HCT116 (cell line): ENCODE measurements at regions not wholly inside any gene's neighbourhood (a gene's known extent, or its start where the extent isn't known, plus 50 kb on each side); places are given as distances from the start of the nearest gene placed in this dataset.

Source experiments
- ATAC-seq: fragments of 200-7000 bp; cut with Tn5 transposase; 2 replicates; pipeline ENCODE4 v1.9.1; 2020; ENCODE audit warnings: mild to moderate bottlenecking, moderate library complexity
- BruUV-seq: library from RNA; stranded (reverse); fragments of 400-500 nt; replicated peaks from 2 replicates; lab custom pipeline; 2021; lab: Mats Ljungman, UMichigan
- CTCF ChIA-PET: fragments of 300-600 bp; sonication (Branson Sonifier 250); formaldehyde crosslinking; loops from one replicate; lab custom pipeline; 2021; ENCODE audit warnings: antibody characterized with exemption; lab: Charles Lee
- POLR2A ChIA-PET: fragments of 300-600, 350-600 bp; sonication (Branson Sonifier 250); formaldehyde crosslinking; loops from one replicate; lab custom pipeline; 2021; ENCODE audit warnings: antibody characterized with exemption; lab: Charles Lee
- RAD21 ChIA-PET, 2 experiments: fragments of 300-600 bp; sonication (Branson Sonifier 250); formaldehyde crosslinking; loops; one replicate each; lab custom pipeline; 2023; ENCODE audit warnings: low total read pairs in 2 of 2; ENCODE audit not compliant: uncharacterized antibody in 2 of 2, unreplicated experiment in 2 of 2, low non-redundant PET in 1 of 2; lab: Charles Lee
- DNase-seq: peaks from one replicate; pipeline ENCODE4 v3.0.0-alpha.2; 2010; ENCODE audit warnings: low read depth, low spot score
- H2AFZ ChIP-seq: fragments of 200-600 bp; shearing (Covaris generic), sonication (generic); 2 replicates; pipeline ENCODE4 v1.6.1; 2017; ENCODE audit warnings: low read depth, mixed run types, mixed read lengths, antibody characterized with exemption, low read length; ENCODE audit not compliant: poor library complexity, severe bottlenecking
- H3K27ac ChIP-seq: 2 replicates; pipeline ENCODE4 v1.5.1; 2012; ENCODE audit warnings: low read depth, low read length
- H3K27me3 ChIP-seq: fragments of 200-600 bp; sonication (generic); 2 replicates; pipeline ENCODE4 v1.6.1; 2016; ENCODE audit warnings: mixed run types, low read length, mixed read lengths; ENCODE audit not compliant: insufficient read depth
- H3K36me3 ChIP-seq, 2 experiments: fragments of 200-500 bp in 1 of 2; fragments of 200-600 bp in 1 of 2; sonication (Bioruptor generic) in 1 of 2; sonication (generic) in 1 of 2; 2 replicates each; pipeline versions ENCODE4 v1.5.1 to v1.6.1; 2014 to 2016; ENCODE audit warnings: low read length in 2 of 2, inconsistent platforms in 1 of 2, mixed read lengths in 1 of 2, mixed run types in 1 of 2; ENCODE audit not compliant: insufficient read depth in 2 of 2, control insufficient read depth in 1 of 2
- H3K4me1 ChIP-seq, 2 experiments: fragments of 200-600 bp in 1 of 2; sonication (generic) in 1 of 2; 2 replicates each; pipeline versions ENCODE4 v1.5.1 to v1.6.1; 2012 to 2017; ENCODE audit warnings: low read length in 2 of 2, inconsistent platforms in 1 of 2, mild to moderate bottlenecking in 1 of 2, mixed read lengths in 1 of 2, mixed run types in 1 of 2, moderate library complexity in 1 of 2; ENCODE audit not compliant: insufficient read depth in 2 of 2, control insufficient read depth in 1 of 2
- H3K4me2 ChIP-seq: fragments of 200-600 bp; sonication (generic); 2 replicates; pipeline ENCODE4 v1.6.1; 2017; ENCODE audit warnings: mixed run types, low read length, mixed read lengths
- H3K4me3 ChIP-seq, 2 experiments: fragments of 200-600 bp in 1 of 2; sonication (generic) in 1 of 2; replicated peaks in 1 of 2; 2 replicates each; pipeline ENCODE4 v1.5.1; 2011 to 2016; ENCODE audit warnings: low read length in 2 of 2, control low read depth in 1 of 2, low read depth in 1 of 2, mild to moderate bottlenecking in 1 of 2, mixed read lengths in 1 of 2, mixed run types in 1 of 2
- H3K79me2 ChIP-seq: fragments of 200-600 bp; sonication (generic); 2 replicates; pipeline ENCODE4 v1.6.1; 2017; ENCODE audit warnings: mild to moderate bottlenecking, mixed run types, low read length, moderate library complexity, mixed read lengths; ENCODE audit not compliant: insufficient read depth
- H3K9ac ChIP-seq: fragments of 200-600 bp; sonication (generic); 2 replicates; pipeline ENCODE4 v1.6.1; 2016; ENCODE audit warnings: low read length, mixed read lengths
- H3K9me2 ChIP-seq: fragments of 200-600 bp; sonication (generic), shearing (Covaris generic); 2 replicates; pipeline ENCODE4 v1.6.1; 2017; ENCODE audit warnings: mixed run types, mild to moderate bottlenecking, moderate library complexity; ENCODE audit not compliant: insufficient read depth
- H3K9me3 ChIP-seq, 2 experiments: fragments of 200-500 bp in 1 of 2; fragments of 200-600 bp in 1 of 2; sonication (Bioruptor generic) in 1 of 2; sonication (generic) in 1 of 2; 2 replicates each; pipeline ENCODE4 v1.6.1; 2014 to 2017; ENCODE audit warnings: low read length in 2 of 2, mixed read lengths in 2 of 2, inconsistent platforms in 1 of 2, low read depth in 1 of 2, mild to moderate bottlenecking in 1 of 2, mixed run types in 1 of 2, moderate library complexity in 1 of 2; ENCODE audit not compliant: control insufficient read depth in 1 of 2, insufficient read depth in 1 of 2
- H4K20me1 ChIP-seq: fragments of 200-600 bp; sonication (generic), shearing (Covaris generic); 2 replicates; pipeline ENCODE4 v1.6.1; 2017; ENCODE audit warnings: mixed run types, mild to moderate bottlenecking, moderate library complexity; ENCODE audit not compliant: insufficient read depth
- CEBPB ChIP-seq: IDR thresholded peaks from 2 replicates; pipeline ENCODE4 v1.6.1; 2012; ENCODE audit warnings: low read depth
- CTCF ChIP-seq, 3 experiments: fragments of 200-600 bp in 1 of 3; sonication (generic) in 1 of 3; IDR thresholded peaks in 2 of 3; conservative IDR thresholded peaks in 1 of 3; 2 replicates each; pipeline ENCODE4 v1.5.1; 2012 to 2017; ENCODE audit warnings: low read depth in 2 of 3, low read length in 2 of 3, antibody characterized with exemption in 1 of 3, borderline replicate concordance in 1 of 3, control low read depth in 1 of 3, mild to moderate bottlenecking in 1 of 3, mixed read lengths in 1 of 3, mixed run types in 1 of 3, moderate library complexity in 1 of 3; ENCODE audit not compliant: insufficient read depth in 1 of 3
- EGR1 ChIP-seq: IDR thresholded peaks from 2 replicates; pipeline ENCODE4 v1.6.1; 2012; ENCODE audit warnings: low read depth
- POLR2AphosphoS5 ChIP-seq: IDR thresholded peaks from 2 replicates; pipeline ENCODE4 v1.6.1; 2011; ENCODE audit warnings: mild to moderate bottlenecking, low read depth, low read length, moderate library complexity
- RAD21 ChIP-seq: IDR thresholded peaks from 2 replicates; pipeline ENCODE4 v1.6.1; 2012; ENCODE audit warnings: low read depth, mild to moderate bottlenecking
- REST ChIP-seq: IDR thresholded peaks from 2 replicates; pipeline ENCODE4 v1.6.1; 2012; ENCODE audit warnings: low read depth
- SP1 ChIP-seq: IDR thresholded peaks from 2 replicates; pipeline ENCODE4 v1.6.1; 2012; ENCODE audit warnings: low read depth
- YY1 ChIP-seq: IDR thresholded peaks from 2 replicates; pipeline ENCODE4 v1.6.1; 2011; ENCODE audit warnings: low read length, low read depth, moderate library complexity, mild to moderate bottlenecking; ENCODE audit not compliant: insufficient replicate concordance; ENCODE audit errors: extremely low read depth
- ZFX ChIP-seq: fragments of 450-650 bp; IDR thresholded peaks from 2 replicates; pipeline ENCODE4 v1.6.1; 2017
- intact Hi-C: fragments of 100-400 bp; cut with micrococcal nuclease; formaldehyde crosslinking; loops from 2 replicates; pipeline ENCODE4 v1.10.0; 2022

DNA sequence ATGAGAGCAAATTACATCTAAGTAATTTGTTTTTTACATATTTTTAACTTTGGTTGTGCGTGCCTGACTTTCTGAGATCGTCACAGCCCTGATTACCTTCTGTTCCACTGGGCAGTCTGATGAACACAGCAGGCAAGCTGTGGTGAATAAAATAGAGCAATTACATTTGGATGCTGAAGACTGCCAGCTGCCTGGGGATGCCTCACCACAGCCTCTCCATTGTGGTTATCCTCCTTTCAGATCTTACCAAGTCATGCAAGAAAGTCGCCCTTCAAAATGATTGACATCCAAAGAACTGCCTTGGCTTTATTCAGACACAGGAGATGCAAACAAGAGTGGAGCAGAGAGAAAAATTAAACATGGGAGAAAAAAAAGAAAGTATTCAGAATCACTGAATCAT is 456.6 kb upstream of the TMPO start (continued):
- no peak for TF ChIP-seq CTCF (IDR thresholded peaks at IDR 0.05 in 2 of 3, conservative IDR thresholded peaks at IDR 0.05 in 1 of 3; ENCODE audit: borderline replicate concordance in 1 of 3, insufficient read depth in 1 of 3, low read depth in 2 of 3, low read length in 2 of 3)

DNA sequence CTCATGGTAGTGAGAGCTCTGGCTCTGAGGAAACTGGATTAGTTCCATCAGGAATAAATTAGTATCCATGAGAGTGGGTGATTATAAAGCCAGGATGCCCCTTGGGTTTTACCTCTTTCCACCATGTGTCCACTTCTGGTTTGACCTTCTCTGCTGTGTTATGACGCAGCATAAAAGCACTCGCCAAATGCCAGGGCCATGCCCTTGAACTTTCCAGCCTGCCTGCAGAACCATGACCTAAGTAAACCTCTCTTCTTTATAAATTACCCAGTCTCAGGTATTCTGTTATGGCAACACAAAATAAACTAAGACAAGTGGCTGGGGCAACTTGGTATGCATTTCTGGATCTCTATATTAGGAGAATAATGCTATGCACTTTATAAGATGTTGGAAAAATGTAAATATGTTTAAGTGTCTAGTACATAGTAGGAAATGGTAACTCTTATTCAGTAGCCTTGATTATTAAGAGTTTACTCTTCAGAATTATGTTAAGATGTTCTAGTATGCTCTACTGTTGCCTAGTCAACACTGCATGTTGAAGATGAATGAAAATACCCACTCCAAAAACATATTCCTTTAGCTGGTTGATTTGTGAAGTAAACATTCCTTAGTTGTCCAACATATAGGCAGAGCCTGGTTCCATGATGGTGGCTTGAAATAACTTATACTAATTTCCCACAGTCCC is 455.6 kb upstream of the TMPO start:
- H3K4me1 ChIP-seq: no peaks in the 10 kb centered on the region
- no peaks in the 10 kb centered on the region for H3K36me3 ChIP-seq
- H2AFZ ChIP-seq: no peak overlapping the region
- TF ChIP-seq EGR1 (no peak), ZFX (no peak)
- no peaks in the 10 kb centered on the region for H3K9me3 ChIP-seq
- no TSS peak for BruUV-seq
- ChIA-PET CTCF (no interaction called here), POLR2A (no interaction called here), RAD21 (no interaction called here)
- intact Hi-C loops: no loop called here
- ATAC-seq: no peak
- no peak overlapping the region for H3K4me3 ChIP-seq
- no peak for DNase-seq
- H4K20me1 ChIP-seq: no peaks in the 10 kb centered on the region
- no peak overlapping the region for H3K4me2 ChIP-seq
- no peaks in the 10 kb centered on the region for H3K9me2 ChIP-seq
- no peaks in the 10 kb centered on the region for H3K79me2 ChIP-seq
- H3K9ac ChIP-seq: no peak overlapping the region
- H3K27me3 ChIP-seq: peaks cover 4% of the 10 kb centered on the region
- H3K27ac ChIP-seq: no peak overlapping the region

- Histone ChIP-seq H4K20me1 (no peaks in the 10 kb centered on the region), H3K27ac (no peak overlapping the region)
- no peak for TF ChIP-seq ZFX
- no peak for TF ChIP-seq CTCF (IDR thresholded peaks at IDR 0.05 in 2 of 3, conservative IDR thresholded peaks at IDR 0.05 in 1 of 3; ENCODE audit: borderline replicate concordance in 1 of 3, insufficient read depth in 1 of 3, low read depth in 2 of 3, low read length in 2 of 3)
- no peak for TF ChIP-seq SP1
- no peak for TF ChIP-seq YY1
- no peak for TF ChIP-seq POLR2AphosphoS5
- TF ChIP-seq CEBPB: no peak
- TF ChIP-seq RAD21: no peak
- TF ChIP-seq REST: no peak
Observed at GRCh38 chr12:98060411-98060810, 455.0 kb upstream of the TMPO start.

More at GRCh38 chr12:98060411-98060810, 455.0 kb upstream of the TMPO start:
- H3K27me3 ChIP-seq: peaks cover 4% of the 10 kb centered on the region
- no peaks in the 10 kb centered on the region for H3K36me3 ChIP-seq
- H3K4me1 ChIP-seq: no peaks in the 10 kb centered on the region
- no peaks in the 10 kb centered on the region for H3K9me3 ChIP-seq
- ChIA-PET RAD21 (no interaction called here), CTCF (no interaction called here), POLR2A (no interaction called here)
- no TSS peak for BruUV-seq
- no peak overlapping the region for H3K9ac ChIP-seq
- H2AFZ ChIP-seq: no peak overlapping the region
- H3K79me2 ChIP-seq: no peaks in the 10 kb centered on the region
- DNase-seq: no peak
- H3K4me2 ChIP-seq: no peak overlapping the region
- intact Hi-C loops: no loop called here
- no peaks in the 10 kb centered on the region for H3K9me2 ChIP-seq
- ATAC-seq: no peak
- no peak overlapping the region for H3K4me3 ChIP-seq
